ENCODE measurements at regions not wholly inside any gene's neighbourhood (a gene's known extent, or its start where the extent isn't known, plus 50 kb on each side); places are given as distances from the start of the nearest gene placed in this dataset.

DNA sequence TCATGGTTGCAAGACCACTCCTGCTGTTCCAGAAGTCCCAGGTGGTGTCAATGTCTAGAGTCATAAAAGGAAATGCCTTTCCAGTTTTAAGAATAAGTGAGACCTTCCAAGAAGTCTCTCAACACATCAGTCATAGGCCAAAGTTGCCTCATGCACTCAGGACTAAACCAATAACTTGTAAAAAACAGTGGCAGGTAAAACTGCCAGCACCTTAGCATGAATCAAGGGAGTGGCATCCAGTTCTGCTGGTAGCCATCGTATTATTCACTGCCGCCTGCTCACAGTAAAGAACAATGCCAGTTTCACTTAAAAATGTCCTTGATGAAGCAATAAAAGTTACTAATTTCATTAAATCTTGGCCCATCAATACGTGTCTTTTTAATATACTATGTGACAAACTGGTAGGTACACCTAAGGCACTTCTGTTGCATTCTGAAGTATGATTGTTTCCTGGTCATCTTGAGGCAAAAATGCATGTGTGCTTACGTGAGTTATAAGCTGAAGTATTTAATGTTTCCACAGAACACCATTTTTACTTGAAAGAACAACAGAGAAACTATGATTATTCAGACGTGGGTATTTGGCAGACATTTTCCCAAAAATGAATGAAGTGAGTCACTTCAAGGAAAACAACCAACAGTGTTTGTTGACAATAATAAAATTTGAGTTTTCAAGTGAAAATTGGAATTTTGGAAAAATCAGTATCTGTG, 125.2 kb upstream of the SNX19 start:
- Histone ChIP-seq H4K20me1 (ENCODE audit: insufficient read depth, poor library complexity, severe bottlenecking) (no peaks in the 10 kb centered on the region), H3K36me3 (replicated peaks; ENCODE audit: insufficient read depth, low read depth) (no peaks in the 10 kb centered on the region), H3K27ac (no peak overlapping the region), H3K4me1 (ENCODE audit: insufficient read depth) (no peaks in the 10 kb centered on the region), H3K9me3 (ENCODE audit: low read depth) (no peaks in the 10 kb centered on the region), H3K4me3 (no peak overlapping the region), H3K79me2 (no peaks in the 10 kb centered on the region), H3K4me2 (no peak overlapping the region), H3K27me3 (no peaks in the 10 kb centered on the region), H3K9me2 (replicated peaks; ENCODE audit: insufficient read depth) (no peaks in the 10 kb centered on the region), H2AFZ (no peak overlapping the region)
- WGBS (ENCODE audit: low lambda C conversion rate, missing lambda C conversion rate), result 77% methylated on average over 5 of the region's 5 CpGs
- no peak for TF ChIP-seq EZH2phosphoT487 (IDR thresholded peaks at IDR 0.05; ENCODE audit: low read depth, severe bottlenecking, unreplicated experiment)
- DNase-seq (ENCODE audit: low spot score), result no peak

DNA sequence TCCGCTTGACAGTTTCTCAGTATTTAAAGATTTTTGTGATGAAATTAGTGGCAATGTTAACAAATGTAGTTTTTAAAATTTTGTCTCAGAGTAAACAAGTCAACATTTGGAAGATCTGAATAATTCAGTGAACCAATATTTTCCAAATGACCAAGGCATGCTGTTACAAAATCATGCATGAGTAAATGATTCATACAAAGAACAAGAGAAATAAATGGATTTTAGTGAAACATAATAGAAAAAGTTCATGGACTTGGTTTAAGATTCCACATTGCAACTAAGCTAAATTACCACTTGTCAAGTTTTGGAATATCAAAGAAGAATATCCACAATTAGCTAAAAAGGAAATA, 125.7 kb upstream of the SNX19 start:
- Histone ChIP-seq H3K79me2 (no peaks in the 10 kb centered on the region), H3K4me3 (no peak overlapping the region), H4K20me1 (ENCODE audit: insufficient read depth, poor library complexity, severe bottlenecking) (no peaks in the 10 kb centered on the region), H3K27me3 (no peaks in the 10 kb centered on the region), H3K36me3 (replicated peaks; ENCODE audit: insufficient read depth, low read depth) (no peaks in the 10 kb centered on the region), H3K4me2 (no peak overlapping the region), H2AFZ (no peak overlapping the region), H3K27ac (no peak overlapping the region), H3K9me2 (replicated peaks; ENCODE audit: insufficient read depth) (no peaks in the 10 kb centered on the region), H3K9me3 (ENCODE audit: low read depth) (no peaks in the 10 kb centered on the region), H3K4me1 (ENCODE audit: insufficient read depth) (no peaks in the 10 kb centered on the region)
- TF ChIP-seq EZH2phosphoT487 (IDR thresholded peaks at IDR 0.05; ENCODE audit: low read depth, severe bottlenecking, unreplicated experiment) (no peak), EZH2 (IDR thresholded peaks at IDR 0.05; ENCODE audit: borderline replicate concordance) (no peak)
- TF ChIP-seq, protein P1, sequence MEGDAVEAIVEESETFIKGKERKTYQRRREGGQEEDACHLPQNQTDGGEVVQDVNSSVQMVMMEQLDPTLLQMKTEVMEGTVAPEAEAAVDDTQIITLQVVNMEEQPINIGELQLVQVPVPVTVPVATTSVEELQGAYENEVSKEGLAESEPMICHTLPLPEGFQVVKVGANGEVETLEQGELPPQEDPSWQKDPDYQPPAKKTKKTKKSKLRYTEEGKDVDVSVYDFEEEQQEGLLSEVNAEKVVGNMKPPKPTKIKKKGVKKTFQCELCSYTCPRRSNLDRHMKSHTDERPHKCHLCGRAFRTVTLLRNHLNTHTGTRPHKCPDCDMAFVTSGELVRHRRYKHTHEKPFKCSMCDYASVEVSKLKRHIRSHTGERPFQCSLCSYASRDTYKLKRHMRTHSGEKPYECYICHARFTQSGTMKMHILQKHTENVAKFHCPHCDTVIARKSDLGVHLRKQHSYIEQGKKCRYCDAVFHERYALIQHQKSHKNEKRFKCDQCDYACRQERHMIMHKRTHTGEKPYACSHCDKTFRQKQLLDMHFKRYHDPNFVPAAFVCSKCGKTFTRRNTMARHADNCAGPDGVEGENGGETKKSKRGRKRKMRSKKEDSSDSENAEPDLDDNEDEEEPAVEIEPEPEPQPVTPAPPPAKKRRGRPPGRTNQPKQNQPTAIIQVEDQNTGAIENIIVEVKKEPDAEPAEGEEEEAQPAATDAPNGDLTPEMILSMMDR (IDR thresholded peaks at IDR 0.05; ENCODE audit: poor library complexity), result no peak
- no peak for DNase-seq (ENCODE audit: low spot score)
- 69% methylated on average over 1 of the region's 1 CpG for WGBS (ENCODE audit: low lambda C conversion rate, missing lambda C conversion rate)

DNA sequence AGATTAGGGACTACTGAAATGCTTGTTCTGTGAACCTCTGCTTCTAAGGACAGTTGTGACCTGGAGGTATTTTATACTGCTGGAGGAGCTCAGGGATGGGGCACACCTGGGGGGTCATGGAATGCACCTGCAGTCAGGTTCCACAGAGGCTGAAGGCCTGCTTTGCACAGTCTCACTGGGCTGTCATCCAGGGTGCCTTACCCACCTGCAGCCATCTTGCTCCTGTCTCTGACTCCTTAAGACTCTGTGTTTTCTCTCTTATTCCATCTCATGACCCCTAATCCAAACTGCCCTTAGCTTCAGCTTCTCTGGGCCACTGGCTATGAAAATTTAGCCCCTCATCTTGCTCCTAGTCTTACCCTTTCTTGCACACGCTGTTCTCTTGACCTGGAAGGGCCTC, 127.0 kb upstream of the SNX19 start:
- H3K27ac ChIP-seq, result no peak overlapping the region
- H3K79me2 ChIP-seq, result no peaks in the 10 kb centered on the region
- H3K9me2 ChIP-seq (replicated peaks; ENCODE audit: insufficient read depth), result no peaks in the 10 kb centered on the region
- H3K27me3 ChIP-seq, result no peaks in the 10 kb centered on the region
- H4K20me1 ChIP-seq (ENCODE audit: insufficient read depth, poor library complexity, severe bottlenecking), result no peaks in the 10 kb centered on the region
- no peak overlapping the region for H3K4me2 ChIP-seq
- WGBS (ENCODE audit: low lambda C conversion rate, missing lambda C conversion rate), result 90% methylated on average over 1 of the region's 1 CpG
- no peaks in the 10 kb centered on the region for H3K4me1 ChIP-seq (ENCODE audit: insufficient read depth)
- H3K36me3 ChIP-seq (replicated peaks; ENCODE audit: insufficient read depth, low read depth), result no peaks in the 10 kb centered on the region
- no peak for DNase-seq (ENCODE audit: low spot score)
- H2AFZ ChIP-seq, result no peak overlapping the region
- no peak overlapping the region for H3K4me3 ChIP-seq
- TF ChIP-seq, protein P1 (IDR thresholded peaks at IDR 0.05; ENCODE audit: poor library complexity), result no peak
- no peak for TF ChIP-seq EZH2 (IDR thresholded peaks at IDR 0.05; ENCODE audit: borderline replicate concordance)
- no peaks in the 10 kb centered on the region for H3K9me3 ChIP-seq (ENCODE audit: low read depth)

DNA sequence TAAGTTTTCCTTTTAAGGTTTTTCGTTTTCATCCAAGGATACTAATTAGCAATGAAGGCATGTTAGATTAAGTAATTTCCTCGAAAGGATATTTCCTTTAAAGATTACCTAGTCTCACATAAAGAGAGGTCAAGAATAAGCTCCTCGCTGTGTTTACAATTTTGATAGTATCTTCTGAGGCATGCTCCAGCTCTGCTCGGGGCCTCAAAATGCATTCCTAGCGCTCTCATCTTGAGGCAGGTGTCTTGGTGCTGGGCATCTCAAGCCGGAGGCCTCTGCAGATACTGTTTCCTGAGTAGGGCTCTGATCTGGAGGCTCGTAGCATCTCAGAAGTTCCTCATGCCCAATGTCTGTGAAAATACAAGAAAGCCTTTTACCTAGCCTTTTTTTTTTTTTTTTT, 128.6 kb upstream of the SNX19 start:
- H3K9me3 ChIP-seq (ENCODE audit: low read depth), result no peaks in the 10 kb centered on the region
- TF ChIP-seq, protein P1 (IDR thresholded peaks at IDR 0.05; ENCODE audit: poor library complexity), result no peak
- TF ChIP-seq EZH2 (IDR thresholded peaks at IDR 0.05; ENCODE audit: borderline replicate concordance), result no peak
- no peak for TF ChIP-seq EZH2phosphoT487 (IDR thresholded peaks at IDR 0.05; ENCODE audit: low read depth, severe bottlenecking, unreplicated experiment)
- H3K27ac ChIP-seq, result no peak overlapping the region
- H4K20me1 ChIP-seq (ENCODE audit: insufficient read depth, poor library complexity, severe bottlenecking), result no peaks in the 10 kb centered on the region
- H3K4me3 ChIP-seq, result no peak overlapping the region
- H3K4me2 ChIP-seq, result no peak overlapping the region
- no peaks in the 10 kb centered on the region for H3K36me3 ChIP-seq (replicated peaks; ENCODE audit: insufficient read depth, low read depth)
- H3K9me2 ChIP-seq (replicated peaks; ENCODE audit: insufficient read depth), result no peaks in the 10 kb centered on the region
- no peaks in the 10 kb centered on the region for H3K79me2 ChIP-seq
- no peaks in the 10 kb centered on the region for H3K4me1 ChIP-seq (ENCODE audit: insufficient read depth)
- no peak for DNase-seq (ENCODE audit: low spot score)
- 46% methylated on average over 7 of the region's 7 CpGs for WGBS (ENCODE audit: low lambda C conversion rate, missing lambda C conversion rate)
- H2AFZ ChIP-seq, result no peak overlapping the region
- H3K27me3 ChIP-seq, result no peaks in the 10 kb centered on the region

Measured in hepatocyte (in vitro differentiated cells).